NOMO-1 (cell line): ENCODE measurements at regions not wholly inside any gene's neighbourhood (a gene's known extent, or its start where the extent isn't known, plus 50 kb on each side); places are given as distances from the start of the nearest gene placed in this dataset.

Experiments used
- DNase-seq, 2 experiments: peaks; one replicate each; lab custom pipeline; 2025; ENCODE audit not compliant: unreplicated experiment in 2 of 2; lab: John Stamatoyannopoulos, UW

DNA sequence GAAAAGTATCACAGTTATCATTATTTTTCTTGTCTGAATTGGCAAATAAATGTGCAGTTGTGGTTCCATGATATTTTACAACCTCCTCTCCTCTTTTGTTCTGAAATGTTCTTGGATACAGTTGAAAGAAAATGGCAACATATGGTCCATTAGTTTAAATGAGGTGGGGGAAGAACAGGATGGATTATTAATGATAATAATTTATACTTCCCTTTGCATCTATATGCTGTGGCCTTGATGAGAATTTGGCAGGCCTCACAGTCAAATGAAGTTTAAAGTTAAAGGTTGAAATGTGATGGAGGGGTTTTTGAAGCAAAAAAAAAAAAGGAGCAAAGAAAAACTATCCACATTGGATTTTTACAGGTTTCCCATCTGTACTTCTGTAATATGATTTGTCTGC, 946.3 kb upstream of the INTU start:
- no peak for DNase-seq

DNA sequence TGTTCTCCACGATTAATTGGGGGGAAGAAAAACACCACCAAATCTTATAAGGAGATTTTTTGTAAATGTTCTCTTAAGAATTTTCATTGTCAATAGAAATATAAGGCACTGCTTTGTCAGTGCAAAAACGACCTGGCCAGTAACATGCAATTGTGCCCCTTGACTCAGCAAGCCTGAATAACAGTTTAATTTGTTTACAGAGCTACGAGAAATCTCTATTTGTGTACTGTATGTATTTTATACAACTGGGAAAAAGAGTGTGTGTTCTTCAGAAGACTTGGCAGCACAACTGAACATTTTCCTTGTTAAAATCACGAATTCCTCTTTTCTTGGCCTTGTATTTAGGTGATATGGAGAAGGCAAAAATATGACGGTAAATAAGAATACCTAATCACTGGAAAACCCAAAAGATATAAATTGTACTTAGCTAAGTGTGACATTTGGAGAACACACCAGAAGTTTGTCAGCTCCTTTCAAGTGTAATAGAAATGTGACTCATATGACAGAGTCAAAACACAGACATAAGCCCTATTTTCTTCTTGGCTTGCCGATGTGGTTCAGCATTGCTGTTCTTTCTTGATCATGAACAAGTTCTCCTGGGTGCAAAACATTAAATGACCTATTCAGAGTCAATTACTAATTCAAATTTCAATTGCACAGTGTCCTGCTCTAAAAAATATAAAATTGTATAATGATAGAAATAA, 945.0 kb upstream of the INTU start:
- DNase-seq = no peak

DNA sequence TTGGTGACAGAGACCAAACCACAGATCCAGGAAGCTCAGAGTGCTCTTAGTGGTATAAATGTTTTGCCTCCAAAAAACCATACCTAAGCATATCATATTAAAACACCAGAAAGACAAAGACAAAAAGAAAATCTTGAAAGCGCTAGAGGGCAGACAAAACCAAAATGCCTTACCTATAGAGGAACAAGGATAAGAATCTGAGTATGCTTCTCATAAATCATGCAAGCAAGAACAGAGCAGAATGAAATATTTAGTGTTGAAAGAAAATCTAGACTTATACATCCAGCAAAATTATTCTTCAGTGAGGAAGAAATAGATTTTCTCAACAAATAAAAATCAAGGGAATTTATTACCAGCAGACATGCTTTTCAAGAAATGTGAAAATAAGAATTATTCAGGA, 941.0 kb upstream of the INTU start:
- no peak for DNase-seq

DNA sequence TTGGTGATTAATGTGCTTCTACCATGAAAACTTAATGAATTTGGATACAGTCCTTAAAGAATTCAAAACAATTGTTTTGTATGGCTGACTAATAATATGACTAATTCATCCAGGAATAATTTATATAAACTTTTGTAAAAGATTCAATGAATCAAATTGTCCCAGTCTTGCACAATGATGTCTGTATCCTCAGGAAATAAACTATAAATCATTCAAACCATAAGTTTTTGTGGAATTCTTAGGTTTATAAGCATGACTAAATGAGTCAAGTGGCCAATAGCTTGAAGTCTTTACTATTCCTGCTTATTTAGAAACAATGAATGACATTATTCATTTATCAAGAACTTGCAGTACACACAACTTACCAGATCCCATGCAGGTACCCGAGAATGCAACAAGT, 935.0 kb upstream of the INTU start:
- DNase-seq = no peak

DNA sequence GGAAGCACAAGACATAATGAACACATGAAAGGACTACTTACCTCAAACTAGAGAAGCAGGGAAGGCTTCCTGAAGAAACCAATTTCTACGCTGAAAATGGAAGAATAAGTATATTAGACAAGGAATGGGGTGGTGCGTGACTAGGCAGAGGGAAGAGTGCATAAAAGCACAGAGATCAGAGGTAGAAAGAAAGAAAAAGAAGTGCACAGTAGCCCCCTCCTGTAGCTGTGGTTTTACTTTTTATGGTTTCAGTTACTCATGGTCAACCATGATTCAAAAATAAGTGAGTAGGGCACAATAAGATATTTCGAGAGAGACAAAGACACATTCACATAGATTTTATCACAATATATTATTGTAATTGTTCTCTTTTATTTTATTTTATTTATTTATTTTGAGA, 934.5 kb upstream of the INTU start:
- DNase-seq = no peak

GRCh38 chr4:126701756-126702155, 931.0 kb upstream of the INTU start:
- no peak for DNase-seq

- no peak for DNase-seq
These were observed 930.0 kb upstream of the INTU start for GRCh38 chr4:126702747-126703146.

DNA sequence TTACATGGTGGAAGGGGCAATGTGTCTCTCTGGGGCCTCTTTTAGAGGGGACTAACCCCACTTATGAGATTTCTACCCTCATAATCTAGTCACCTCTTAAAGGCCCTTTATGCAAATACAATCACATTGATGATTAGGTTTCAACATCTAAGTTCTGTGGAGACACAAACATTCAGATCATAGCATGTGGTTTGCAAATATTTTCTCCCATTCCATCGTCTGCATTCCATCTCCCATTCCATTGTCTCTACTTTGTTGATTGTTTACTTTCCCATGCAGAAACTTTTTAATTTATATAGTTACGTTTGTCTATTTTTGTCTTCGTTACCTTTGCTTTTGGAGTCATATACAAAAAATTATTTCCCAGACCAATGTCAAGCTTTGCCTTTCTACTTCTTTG, 927.5 kb upstream of the INTU start:
- no peak for DNase-seq

DNA sequence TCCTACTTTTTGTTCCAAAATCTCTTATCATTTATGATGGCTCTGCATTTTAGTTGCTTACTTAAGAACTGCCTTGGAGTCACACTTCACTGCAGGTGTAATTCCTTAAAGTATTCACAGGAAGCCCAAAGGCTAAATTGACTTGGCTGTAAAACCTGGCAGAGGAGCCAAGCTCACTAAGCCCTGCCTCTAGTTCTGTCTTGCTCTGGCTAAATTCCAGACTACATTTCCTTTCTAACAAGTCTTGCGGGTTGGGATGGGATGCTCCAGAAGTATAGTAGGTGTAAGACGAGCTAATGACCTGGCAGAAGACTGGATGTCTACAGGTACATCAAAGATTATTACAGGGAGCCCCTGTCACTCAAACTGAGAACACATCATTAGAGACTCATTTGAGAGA, 924.0 kb upstream of the INTU start:
- DNase-seq = no peak

DNA sequence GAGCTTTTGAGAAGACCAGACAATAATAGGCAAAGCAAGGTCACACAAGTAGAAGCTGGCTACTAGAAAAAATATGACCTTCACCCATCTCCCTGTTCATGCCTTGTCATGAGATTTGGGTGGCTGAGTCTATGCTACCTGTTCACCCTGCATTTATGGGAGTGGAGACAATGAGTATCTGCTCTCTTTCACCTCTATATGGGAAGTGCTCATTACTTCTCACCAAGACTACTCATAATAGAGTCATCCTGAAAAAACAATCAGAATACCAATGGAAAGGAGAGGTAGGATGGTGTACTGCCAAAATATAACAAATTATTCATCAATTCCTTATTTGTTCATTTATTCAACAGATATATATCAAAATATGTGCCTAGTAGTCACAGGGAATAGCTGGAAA, 921.8 kb upstream of the INTU start:
- no peak for DNase-seq

- no peak for DNase-seq
These were observed 917.7 kb upstream of the INTU start for GRCh38 chr4:126715067-126715466.

GRCh38 chr4:126715681-126716080, 917.1 kb upstream of the INTU start:
- no peak for DNase-seq

DNA sequence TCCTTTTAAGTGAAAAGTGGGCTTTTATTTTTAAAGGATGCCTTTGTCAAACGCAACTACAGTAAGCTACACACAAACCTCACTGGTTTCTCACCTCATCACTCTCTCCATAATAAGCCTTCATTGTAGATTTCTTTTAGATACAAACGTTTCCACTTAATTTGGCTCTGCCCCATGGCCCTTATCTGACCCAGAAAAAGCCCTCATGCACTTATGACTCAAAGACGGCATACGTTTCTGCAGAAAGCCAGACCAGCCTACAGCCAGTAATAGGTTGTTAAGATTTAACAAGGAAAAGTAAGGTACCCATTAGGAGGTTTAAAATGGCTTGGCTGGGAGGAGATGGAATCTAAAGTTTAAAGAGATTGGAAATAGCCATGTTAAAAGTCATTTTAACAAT, 914.6 kb upstream of the INTU start:
- DNase-seq = no peak

DNA sequence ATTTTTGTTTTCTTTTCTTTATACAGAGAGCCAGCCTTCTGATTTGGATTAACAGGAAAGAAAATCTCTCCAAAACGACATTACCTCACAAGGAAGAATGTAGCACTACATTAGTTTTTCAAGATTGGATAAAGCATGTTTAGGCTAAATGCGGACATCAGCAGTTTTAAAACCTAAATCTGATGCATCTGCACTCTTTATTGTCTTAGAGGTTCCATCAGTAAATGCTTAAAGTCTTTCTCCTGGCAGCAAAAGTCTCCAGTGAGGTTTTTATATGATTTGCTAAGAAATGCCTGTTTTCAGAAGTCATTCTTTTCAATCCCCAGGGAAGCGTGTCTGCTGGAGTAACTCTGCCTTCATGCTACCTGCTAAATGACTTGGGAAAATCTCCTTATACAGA, 912.9 kb upstream of the INTU start:
- DNase-seq = no peak

GRCh38 chr4:126725906-126726305, 906.9 kb upstream of the INTU start:
- no peak for DNase-seq

DNA sequence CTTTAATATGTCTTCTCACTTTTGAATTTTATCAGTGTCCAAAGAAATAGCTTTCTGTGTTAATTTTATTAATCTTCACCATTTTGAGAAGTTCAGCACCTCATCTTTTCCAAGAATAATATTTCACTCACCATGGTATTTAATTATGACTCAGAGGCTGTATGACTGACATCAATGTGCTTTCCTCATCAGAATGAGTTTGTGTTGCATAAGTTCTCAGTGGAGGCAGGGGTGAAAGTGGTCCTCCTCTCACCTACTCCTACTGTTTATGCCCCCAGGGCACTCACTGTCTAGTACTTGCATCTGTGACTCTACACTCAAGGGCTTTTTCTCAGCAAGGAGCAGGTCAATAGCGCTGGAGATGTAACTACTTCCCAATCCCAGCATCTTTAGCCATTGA, 905.3 kb upstream of the INTU start:
- no peak for DNase-seq

DNA sequence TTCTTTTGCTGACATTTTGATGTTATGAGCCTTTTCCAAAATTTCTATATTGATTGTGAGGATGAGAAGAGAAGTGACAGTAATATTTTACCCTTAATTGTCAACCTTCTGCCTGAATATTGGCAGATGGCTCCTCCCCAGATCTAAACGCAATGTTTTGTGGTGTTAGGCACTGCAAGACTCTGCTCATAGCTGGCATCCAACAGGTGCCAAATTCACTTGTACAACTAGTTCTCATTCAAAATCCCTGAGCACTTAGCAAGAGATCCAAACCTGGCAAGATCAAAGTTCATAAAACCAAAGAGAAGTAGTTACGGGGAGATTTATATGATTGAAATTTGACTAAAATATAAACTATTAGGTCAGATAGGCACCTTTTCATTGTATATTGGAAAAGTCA, 901.7 kb upstream of the INTU start:
- DNase-seq = no peak

DNA sequence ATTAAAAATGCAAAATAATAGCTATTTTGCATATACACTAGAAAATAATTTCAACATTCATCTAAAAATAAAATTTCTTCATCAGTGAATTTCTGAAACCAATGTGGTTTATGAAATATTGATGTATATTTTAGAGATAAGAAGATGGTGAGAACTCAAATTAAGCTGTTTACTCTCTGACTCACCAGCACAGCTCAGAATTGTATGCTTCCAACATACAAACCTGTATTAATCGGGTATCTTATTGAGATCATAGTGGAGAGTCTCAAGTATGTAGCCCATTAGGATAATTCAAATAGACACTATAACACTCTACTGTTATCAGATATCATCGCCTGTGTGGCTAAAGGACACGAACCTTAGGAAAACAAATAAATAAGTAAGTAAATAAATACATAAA, 899.5 kb upstream of the INTU start:
- DNase-seq = no peak

- DNase-seq = no peak
These were observed 898.3 kb upstream of the INTU start for GRCh38 chr4:126734465-126734864.

DNA sequence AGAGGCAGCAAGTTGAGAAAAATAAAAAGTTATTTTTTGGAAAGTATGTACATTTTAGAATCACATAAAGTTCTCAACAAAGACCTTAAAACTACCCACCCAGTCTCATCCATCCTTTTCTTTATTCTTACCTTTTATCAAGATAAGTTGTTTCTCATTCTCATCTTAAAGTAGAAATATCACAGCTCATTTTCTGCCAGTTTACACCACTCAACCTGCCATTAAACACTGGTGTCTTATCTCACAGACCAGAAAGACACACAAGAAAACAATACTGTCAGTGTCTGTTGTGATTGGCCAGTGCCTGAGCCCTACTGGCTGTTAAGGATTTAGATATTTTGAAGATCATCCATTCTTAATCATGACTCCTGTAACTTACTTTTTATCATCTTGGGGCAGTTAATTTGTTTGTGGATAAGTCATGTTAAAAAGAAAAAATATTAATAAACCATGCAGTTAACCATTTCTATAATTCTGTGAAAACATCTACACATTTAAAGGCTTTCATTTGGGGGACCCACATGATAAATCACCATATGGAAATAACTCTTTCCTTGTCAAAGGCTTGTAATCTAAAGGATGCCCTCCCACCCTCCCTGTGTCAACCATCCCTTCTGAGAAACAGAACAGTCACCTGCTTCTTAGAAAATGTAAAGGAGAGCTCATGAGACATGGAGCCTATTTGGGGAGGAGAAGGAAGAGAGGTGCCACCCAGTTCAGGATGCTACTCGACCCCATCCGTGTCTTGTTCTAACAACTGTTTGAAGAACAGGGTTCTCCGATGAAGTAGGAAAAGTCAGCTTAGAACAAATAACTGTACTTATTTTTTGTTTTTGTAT, 897.2 kb upstream of the INTU start:
- DNase-seq = no peak

- DNase-seq = no peak
These were observed 896.6 kb upstream of the INTU start for GRCh38 chr4:126736133-126736518.

- DNase-seq = no peak
These were observed 894.7 kb upstream of the INTU start for GRCh38 chr4:126737899-126738526.
